ENCODE measurements at regions not wholly inside any gene's neighbourhood (a gene's known extent, or its start where the extent isn't known, plus 50 kb on each side); places are given as distances from the start of the nearest gene placed in this dataset.

- Mint-ChIP-seq H3K4me3 (no peak overlapping the region), H3K9me3 (no peaks in the 10 kb centered on the region), H3K4me1 (ENCODE audit: low read depth) (no peaks in the 10 kb centered on the region), H3K36me3 (ENCODE audit: low read depth) (no peaks in the 10 kb centered on the region), H3K27me3 (peaks cover 8% of the 10 kb centered on the region), H3K27ac (no peak overlapping the region)
- no peak for TF ChIP-seq CTCF (IDR thresholded peaks at IDR 0.05)
- DNase-seq (no peak), ATAC-seq (ENCODE audit: poor library complexity) (no peak)
- intact Hi-C loops (cut with DNase I, micrococcal nuclease), result no loop called here
- Histone ChIP-seq H3K4me1 (ENCODE audit: insufficient read depth, low read length) (no peaks in the 10 kb centered on the region), H3K36me3 (ENCODE audit: insufficient read depth, low read length) (no peaks in the 10 kb centered on the region), H3K27ac (ENCODE audit: low read depth in 1 of 2, low read length in 2 of 2) (no peak overlapping the region), H3K4me3 (ENCODE audit: low read length) (no peak overlapping the region), H3K9me3 (ENCODE audit: control insufficient read depth in 1 of 2, insufficient read depth in 1 of 2, low read length in 2 of 2) (no peaks in the 10 kb centered on the region), H3K27me3 (ENCODE audit: control insufficient read depth in 1 of 2, insufficient read depth in 2 of 2, low read length in 2 of 2) (no peaks in the 10 kb centered on the region)
- CTCF ChIA-PET, result interaction anchor here (0.6 kb wide), 1 partner anchor 84 kb away, joined by 3 read pairs; no protein-coding TSS in a partner anchor
- POLR2A ChIA-PET, result no interaction called here
These were observed 127.7 kb downstream of the DIRAS2 start for GRCh38 chr9:90514877-90515276.

- Histone ChIP-seq H3K4me3 (ENCODE audit: low read length) (no peak overlapping the region), H3K27ac (ENCODE audit: low read depth in 1 of 2, low read length in 2 of 2) (no peak overlapping the region), H3K36me3 (ENCODE audit: insufficient read depth, low read length) (no peaks in the 10 kb centered on the region), H3K4me1 (ENCODE audit: insufficient read depth, low read length) (no peaks in the 10 kb centered on the region), H3K9me3 (ENCODE audit: control insufficient read depth in 1 of 2, insufficient read depth in 1 of 2, low read length in 2 of 2) (no peaks in the 10 kb centered on the region), H3K27me3 (ENCODE audit: control insufficient read depth in 1 of 2, insufficient read depth in 2 of 2, low read length in 2 of 2) (no peaks in the 10 kb centered on the region)
- no peaks in the 10 kb centered on the region for H3K4me1 Mint-ChIP-seq (ENCODE audit: low read depth)
- H3K4me3 Mint-ChIP-seq, result no peak overlapping the region
- POLR2A ChIA-PET, result no interaction called here
- CTCF ChIA-PET, result interaction anchor here (0.6 kb wide), 1 partner anchor 85 kb away, joined by 3 read pairs; no protein-coding TSS in a partner anchor
- H3K27me3 Mint-ChIP-seq, result peaks cover 8% of the 10 kb centered on the region
- H3K36me3 Mint-ChIP-seq (ENCODE audit: low read depth), result no peaks in the 10 kb centered on the region
- ATAC-seq (ENCODE audit: poor library complexity), result no peak
- no peaks in the 10 kb centered on the region for H3K9me3 Mint-ChIP-seq
- intact Hi-C loops (cut with DNase I, micrococcal nuclease), result no loop called here
- no peak for TF ChIP-seq CTCF (IDR thresholded peaks at IDR 0.05)
- H3K27ac Mint-ChIP-seq, result no peak overlapping the region
- no peak for DNase-seq
These were observed 127.1 kb downstream of the DIRAS2 start for GRCh38 chr9:90515510-90515909.

GRCh38 chr9:90517103-90517502 is 125.5 kb downstream of the DIRAS2 start:
- no peak overlapping the region for H3K27ac ChIP-seq (ENCODE audit: low read depth in 1 of 2, low read length in 2 of 2)
- no peaks in the 10 kb centered on the region for H3K4me1 ChIP-seq (ENCODE audit: insufficient read depth, low read length)
- no peak for TF ChIP-seq CTCF (IDR thresholded peaks at IDR 0.05)
- peaks cover 15% of the 10 kb centered on the region for H3K27me3 Mint-ChIP-seq
- intact Hi-C loops (cut with DNase I, micrococcal nuclease), result no loop called here
- H3K4me3 Mint-ChIP-seq, result no peak overlapping the region
- peaks cover 0 to under 1% of the 10 kb centered on the region in 2 experiments for H3K27me3 ChIP-seq (ENCODE audit: control insufficient read depth in 1 of 2, insufficient read depth in 2 of 2, low read length in 2 of 2)
- ChIA-PET CTCF (no interaction called here), POLR2A (no interaction called here)
- ATAC-seq (ENCODE audit: poor library complexity), result no peak
- no peaks in the 10 kb centered on the region for H3K36me3 ChIP-seq (ENCODE audit: insufficient read depth, low read length)
- no peaks in the 10 kb centered on the region for H3K36me3 Mint-ChIP-seq (ENCODE audit: low read depth)
- H3K9me3 Mint-ChIP-seq, result no peaks in the 10 kb centered on the region
- H3K4me1 Mint-ChIP-seq (ENCODE audit: low read depth), result no peaks in the 10 kb centered on the region
- DNase-seq, result no peak
- H3K9me3 ChIP-seq (ENCODE audit: control insufficient read depth in 1 of 2, insufficient read depth in 1 of 2, low read length in 2 of 2), result no peaks in the 10 kb centered on the region
- no peak overlapping the region for H3K4me3 ChIP-seq (ENCODE audit: low read length)
- H3K27ac Mint-ChIP-seq, result no peak overlapping the region

Measured in CD4-positive, alpha-beta T cell (primary cell).